HG03039 (cell line): ENCODE measurements at regions not wholly inside any gene's neighbourhood (a gene's known extent, or its start where the extent isn't known, plus 50 kb on each side); places are given as distances from the start of the nearest gene placed in this dataset.
"Not testable (repeated sequence)": the region's sequence is repeated elsewhere in the genome, so short reads cannot be mapped to it uniquely, and the experiment has no call there.

Source experiments
- ATAC-seq: cut with Tn5 transposase; IDR thresholded peaks from one replicate; pipeline ENCODE4 v1.9.1; 2021; ENCODE audit warnings: mild to moderate bottlenecking, moderate library complexity; ENCODE audit not compliant: unreplicated experiment

GRCh38 chr4:112770114-112770513 lies 133.2 kb downstream of the LARP7 start:
- no peak for ATAC-seq

- ATAC-seq, result no peak
Measured at GRCh38 chr4:112775801-112776200, 138.9 kb downstream of the LARP7 start.

GRCh38 chr4:112776535-112776934 lies 139.6 kb downstream of the LARP7 start:
- no peak for ATAC-seq

- no peak for ATAC-seq
Measured at GRCh38 chr4:112778520-112778919, 141.6 kb downstream of the LARP7 start.

GRCh38 chr4:112793033-112793432 lies 156.1 kb downstream of the LARP7 start:
- ATAC-seq, result no peak

- no peak for ATAC-seq
Measured at GRCh38 chr4:112800001-112800400, 163.1 kb downstream of the LARP7 start.

- no peak for ATAC-seq
Measured at GRCh38 chr4:112801341-112801740, 164.4 kb downstream of the LARP7 start.

GRCh38 chr4:112802780-112803179 lies 165.8 kb downstream of the LARP7 start:
- no peak for ATAC-seq

GRCh38 chr4:112807083-112807482 lies 170.1 kb downstream of the LARP7 start:
- peak; percentile 70 for ATAC-seq

- ATAC-seq, result no peak
Measured at GRCh38 chr4:112808001-112808400, 171.1 kb downstream of the LARP7 start.

- ATAC-seq, result no peak
Measured at GRCh38 chr4:112813790-112814189, 176.8 kb downstream of the LARP7 start.

GRCh38 chr4:112817933-112818593 lies 181.1 kb downstream of the LARP7 start:
- peak; percentile 92 for ATAC-seq

- peak; percentile 28 for ATAC-seq
Measured at GRCh38 chr4:112818594-112818965, 181.6 kb downstream of the LARP7 start.

- ATAC-seq, result no peak
Measured at GRCh38 chr4:112819729-112820128, 182.8 kb downstream of the LARP7 start.

- no peak for ATAC-seq
Measured at GRCh38 chr4:112823156-112823555, 186.2 kb downstream of the LARP7 start.

- ATAC-seq, result no peak
Measured at GRCh38 chr4:112823606-112824005, 186.7 kb downstream of the LARP7 start.

GRCh38 chr4:112830753-112831386 lies 193.9 kb downstream of the LARP7 start:
- no peak for ATAC-seq

- ATAC-seq, result no peak
Measured at GRCh38 chr4:112832493-112832892, 195.6 kb downstream of the LARP7 start.

GRCh38 chr4:112836895-112837294 lies 200.0 kb downstream of the LARP7 start:
- ATAC-seq, result no peak

GRCh38 chr4:112838015-112838414 lies 201.1 kb downstream of the LARP7 start:
- not testable (repeated sequence) for ATAC-seq

- ATAC-seq, result no peak
Measured at GRCh38 chr4:112840061-112840460, 203.1 kb downstream of the LARP7 start.

- ATAC-seq, result no peak
Measured at GRCh38 chr4:112840619-112841018, 203.7 kb downstream of the LARP7 start.

- no peak for ATAC-seq
Measured at GRCh38 chr4:112842513-112842912, 205.6 kb downstream of the LARP7 start.
